A549 (cell line): ENCODE measurements at regions not wholly inside any gene's neighbourhood (a gene's known extent, or its start where the extent isn't known, plus 50 kb on each side); places are given as distances from the start of the nearest gene placed in this dataset.

Experiments
- BHLHE40 ChIP-seq: IDR thresholded peaks from 2 replicates; pipeline ENCODE4 v1.6.1; 2012; ENCODE audit warnings: low read depth, low read length, inconsistent platforms
- CEBPB ChIP-seq, 2 experiments: fragments of >200 bp in 1 of 2; sonication (Bioruptor Twin) in 1 of 2; formaldehyde crosslinking in 1 of 2; IDR thresholded peaks; 2 replicates each; pipeline ENCODE4 v1.6.1; 2012 to 2016
- CTCF ChIP-seq: fragments of >200 bp; sonication (Bioruptor Twin); formaldehyde crosslinking; IDR thresholded peaks from 3 replicates; pipeline ENCODE4 v1.5.1; 2016
- EP300 ChIP-seq, 2 experiments: fragments of >200 bp; sonication (Bioruptor Twin); formaldehyde crosslinking; IDR thresholded peaks; 2 replicates in 1 of 2; 3 replicates in 1 of 2; pipeline ENCODE4 v1.6.1; 2016 to 2017
- HMGXB4 ChIP-seq: fragments of 250-450 bp; sonication (Bioruptor Pico); IDR thresholded peaks from 2 replicates; pipeline ENCODE4 v1.5.0; 2021; ENCODE audit warnings: mild to moderate bottlenecking, moderate library complexity, borderline replicate concordance
- HOXB5 ChIP-seq: fragments of 250-450 bp; sonication (Bioruptor Pico); IDR thresholded peaks from 2 replicates; pipeline ENCODE4 v1.5.0; 2020; ENCODE audit warnings: mild to moderate bottlenecking, moderate library complexity
- RFX5 ChIP-seq: fragments of 450-650 bp; IDR thresholded peaks from 2 replicates; pipeline ENCODE4 v1.7.1; 2014; ENCODE audit warnings: antibody characterized with exemption, mild to moderate bottlenecking, moderate library complexity

GRCh38 chr5:74244406-74244805, 396.1 kb downstream of the ENC1 start:
- TF ChIP-seq CTCF (no peak), CEBPB (IDR thresholded peaks at IDR 0.05) (no peak), HMGXB4 (no peak), RFX5 (no peak), EP300 (IDR thresholded peaks at IDR 0.05) (no peak), BHLHE40 (no peak), HOXB5 (CRISPR knock-in tag) (no peak)
